Activated CD4-positive, alpha-beta memory T cell treated with anti-CD3 and anti-CD28 coated beads, Interleukin-2, amount 10 ng/mL, durations not matched to agents 7 days and 5 days (primary cell): ENCODE measurements at regions not wholly inside any gene's neighbourhood (a gene's known extent, or its start where the extent isn't known, plus 50 kb on each side); places are given as distances from the start of the nearest gene placed in this dataset.
"Not testable (repeated sequence)": the region's sequence is repeated elsewhere in the genome, so short reads cannot be mapped to it uniquely, and the experiment has no call there.

ENCODE experiments used
- CTCF ChIA-PET: fragments of 350-600 bp; sonication (Branson Sonifier 250); formaldehyde crosslinking; loops from one replicate; lab custom pipeline; 2021; ENCODE audit warnings: antibody characterized with exemption, inconsistent platforms; lab: Charles Lee
- POLR2A ChIA-PET: fragments of 350-600 bp; sonication (Branson Sonifier 250); formaldehyde crosslinking; loops from one replicate; lab custom pipeline; 2021; ENCODE audit warnings: antibody characterized with exemption; lab: Charles Lee
- DNase-seq: peaks from one replicate; pipeline ENCODE4 v3.0.0-alpha.2; 2020
- H3K27ac Mint-ChIP-seq: one replicate; pipeline ENCODE4 v1.8.0; 2021; ENCODE audit warnings: mild to moderate bottlenecking, mixed read lengths
- H3K27me3 Mint-ChIP-seq: one replicate; pipeline ENCODE4 v1.8.0; 2021; ENCODE audit warnings: mixed read lengths
- H3K36me3 Mint-ChIP-seq: one replicate; pipeline ENCODE4 v1.8.0; 2021; ENCODE audit warnings: low read depth, mixed read lengths
- H3K4me1 Mint-ChIP-seq: one replicate; pipeline ENCODE4 v1.8.0; 2021; ENCODE audit warnings: mixed read lengths
- H3K4me3 Mint-ChIP-seq: one replicate; pipeline ENCODE4 v1.8.0; 2021; ENCODE audit warnings: mild to moderate bottlenecking, mixed read lengths
- H3K9me3 Mint-ChIP-seq: one replicate; pipeline ENCODE4 v1.8.0; 2021; ENCODE audit warnings: mixed read lengths

DNA sequence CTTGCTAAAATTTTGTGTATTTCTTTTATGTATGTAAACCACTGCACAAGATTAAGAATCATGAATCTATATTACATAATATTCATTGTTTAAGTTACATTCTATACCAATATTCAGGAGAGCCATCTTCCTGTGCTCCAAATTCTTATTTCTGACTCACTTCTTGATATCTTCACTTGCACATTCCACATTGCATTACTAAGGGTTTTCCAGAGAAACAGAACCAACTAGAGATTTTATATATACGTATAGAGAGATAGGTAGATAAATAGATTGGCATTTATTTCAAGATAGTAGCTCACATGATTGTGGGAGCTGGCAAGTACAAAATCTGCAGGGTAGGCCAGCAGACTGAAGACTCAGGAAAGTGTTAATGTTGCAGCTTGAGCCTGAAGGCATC, 222.2 kb upstream of the PRSS16 start:
- Mint-ChIP-seq H3K27me3 (peaks cover 20% of the 10 kb centered on the region), H3K4me3 (no peak overlapping the region), H3K4me1 (peaks cover 5% of the 10 kb centered on the region), H3K27ac (no peak overlapping the region), H3K36me3 (no peaks in the 10 kb centered on the region), H3K9me3 (no peaks in the 10 kb centered on the region)
- DNase-seq, result no peak
- ChIA-PET POLR2A (no interaction called here), CTCF (no interaction called here)

DNA sequence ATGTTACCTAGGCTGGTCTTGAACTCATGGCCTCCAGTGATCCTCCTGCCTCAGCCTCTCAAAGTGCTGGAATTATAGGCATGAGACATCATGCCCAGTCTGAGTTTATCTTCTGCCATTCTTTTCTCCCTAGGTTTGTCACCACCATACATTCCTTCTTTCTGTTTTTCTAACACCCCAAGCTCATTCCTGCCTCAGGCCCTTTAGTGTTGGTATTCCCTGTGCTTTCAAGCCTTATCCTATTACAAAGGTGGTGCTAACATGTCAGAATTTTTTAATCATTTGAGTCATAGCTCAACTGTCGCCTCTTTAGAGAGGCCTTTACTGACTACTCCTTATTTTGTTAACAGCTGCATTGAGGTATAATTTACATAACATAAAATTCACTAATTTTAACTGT, 221.1 kb upstream of the PRSS16 start:
- Mint-ChIP-seq H3K27me3 (peaks cover 15% of the 10 kb centered on the region), H3K9me3 (no peaks in the 10 kb centered on the region), H3K27ac (no peak overlapping the region), H3K4me1 (no peaks in the 10 kb centered on the region), H3K4me3 (no peak overlapping the region), H3K36me3 (no peaks in the 10 kb centered on the region)
- ChIA-PET POLR2A (no interaction called here), CTCF (no interaction called here)
- DNase-seq, result no peak

DNA sequence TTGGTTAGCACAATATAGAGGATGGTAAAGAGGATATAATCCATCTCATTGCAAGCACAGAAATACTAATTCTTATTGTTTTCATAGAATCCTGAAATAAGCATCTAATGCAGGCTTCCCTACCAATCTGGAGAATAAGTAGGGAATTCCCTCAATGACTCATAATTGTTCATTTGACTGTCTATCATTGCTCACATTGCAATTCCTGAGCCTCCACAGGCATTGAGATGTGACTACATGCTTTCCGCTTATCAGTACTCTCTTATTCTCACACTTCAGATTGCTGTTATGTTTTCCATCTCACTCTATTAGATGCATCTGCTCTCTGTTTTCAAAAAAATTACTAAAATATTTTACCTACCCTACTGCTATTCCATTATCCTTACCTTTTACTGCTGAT, 216.2 kb upstream of the PRSS16 start:
- DNase-seq, result no peak
- Mint-ChIP-seq H3K4me3 (no peak overlapping the region), H3K36me3 (no peaks in the 10 kb centered on the region), H3K4me1 (no peaks in the 10 kb centered on the region), H3K27me3 (peaks cover 15% of the 10 kb centered on the region), H3K9me3 (no peaks in the 10 kb centered on the region), H3K27ac (no peak overlapping the region)
- POLR2A ChIA-PET, result no interaction called here
- CTCF ChIA-PET, result no interaction called here

DNA sequence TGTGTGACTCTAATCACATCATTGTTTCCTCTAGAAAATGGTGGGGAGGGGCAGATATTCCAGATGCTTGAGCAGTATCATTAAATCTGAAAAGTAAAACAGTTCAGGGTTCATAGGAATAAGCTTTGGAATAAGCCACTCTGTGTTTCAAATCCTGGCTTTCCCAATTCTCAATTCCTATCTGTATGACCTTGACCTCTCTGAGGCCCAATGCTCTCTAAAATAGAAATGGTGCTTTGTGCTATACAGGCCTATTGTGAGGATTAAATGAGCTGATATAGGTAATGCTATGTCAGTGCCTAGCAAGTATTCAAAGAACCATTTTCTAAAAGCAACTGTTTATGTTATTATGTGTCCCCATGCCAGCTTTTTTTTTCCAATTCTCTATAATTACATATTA, 209.0 kb upstream of the PRSS16 start:
- Mint-ChIP-seq H3K27me3 (peaks cover 34% of the 10 kb centered on the region), H3K4me3 (no peak overlapping the region), H3K27ac (no peak overlapping the region), H3K9me3 (no peaks in the 10 kb centered on the region), H3K4me1 (no peaks in the 10 kb centered on the region), H3K36me3 (no peaks in the 10 kb centered on the region)
- CTCF ChIA-PET, result no interaction called here
- no peak for DNase-seq
- POLR2A ChIA-PET, result no interaction called here

DNA sequence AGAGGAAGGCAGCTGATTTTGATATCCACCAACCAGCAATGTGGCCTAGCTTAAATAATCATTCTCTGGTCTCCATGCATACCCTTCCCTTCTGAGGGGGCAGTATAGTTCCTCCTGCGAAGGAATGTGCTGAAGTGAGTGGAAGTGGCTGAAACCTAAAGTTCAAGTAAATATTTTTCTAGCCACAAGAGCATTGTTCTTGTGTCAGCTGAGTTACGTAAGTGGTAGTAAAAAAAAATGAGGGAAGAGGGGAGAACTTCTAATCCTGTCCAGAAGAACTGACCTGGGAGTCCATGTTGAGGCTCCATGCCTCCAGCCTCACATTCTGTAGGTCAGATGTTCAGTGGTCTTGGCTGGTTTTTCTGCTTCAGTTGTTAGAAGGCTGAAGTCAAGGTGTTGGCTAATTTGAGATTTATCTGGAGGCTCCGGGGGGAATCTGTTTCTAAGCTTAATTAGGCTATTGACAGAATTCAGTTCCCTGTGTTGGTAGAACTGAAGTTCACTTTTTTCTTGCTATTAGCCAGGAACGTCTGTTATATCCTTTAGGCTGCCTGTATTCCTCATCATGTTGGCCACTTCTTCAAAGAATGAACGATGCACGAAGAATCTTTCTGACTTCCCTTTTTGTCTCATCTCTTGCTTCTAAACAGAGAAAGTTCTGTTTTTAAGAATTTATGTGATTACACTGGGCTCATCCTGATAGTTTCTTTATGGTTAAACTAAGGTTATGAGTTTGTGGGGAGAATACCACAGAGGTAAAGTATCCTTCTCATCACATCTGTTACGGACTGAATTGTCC, 207.1 kb upstream of the PRSS16 start:
- no peaks in the 10 kb centered on the region for H3K9me3 Mint-ChIP-seq
- H3K36me3 Mint-ChIP-seq, result no peaks in the 10 kb centered on the region
- H3K4me1 Mint-ChIP-seq, result no peaks in the 10 kb centered on the region
- no peak overlapping the region for H3K4me3 Mint-ChIP-seq
- CTCF ChIA-PET, result no interaction called here
- H3K27me3 Mint-ChIP-seq, result peaks cover 30% of the 10 kb centered on the region
- DNase-seq, result no peak
- POLR2A ChIA-PET, result no interaction called here
- H3K27ac Mint-ChIP-seq, result no peak overlapping the region

DNA sequence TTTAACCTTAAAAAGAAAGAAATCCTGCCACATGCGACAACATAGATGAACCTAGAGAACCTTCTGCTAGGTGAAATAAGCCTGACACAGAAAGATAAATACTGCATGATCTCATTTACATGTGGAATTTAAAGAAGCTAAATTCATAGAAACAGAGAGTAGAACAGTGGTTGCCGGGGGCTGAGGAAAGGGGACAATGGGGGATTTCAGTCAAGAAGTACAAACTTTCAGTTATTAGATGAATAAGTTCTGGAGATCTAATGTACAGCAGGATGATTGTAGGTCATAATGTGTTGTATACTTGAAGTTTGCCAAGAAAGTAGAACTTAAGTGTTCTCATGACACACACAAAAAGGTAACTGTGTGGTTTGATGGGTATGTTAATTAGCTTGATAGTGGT, 204.3 kb upstream of the PRSS16 start:
- Mint-ChIP-seq H3K4me3 (no peak overlapping the region), H3K27ac (no peak overlapping the region), H3K9me3 (peaks cover 2% of the 10 kb centered on the region), H3K27me3 (peaks cover 25% of the 10 kb centered on the region), H3K4me1 (no peaks in the 10 kb centered on the region), H3K36me3 (no peaks in the 10 kb centered on the region)
- CTCF ChIA-PET, result no interaction called here
- POLR2A ChIA-PET, result no interaction called here
- no peak for DNase-seq

DNA sequence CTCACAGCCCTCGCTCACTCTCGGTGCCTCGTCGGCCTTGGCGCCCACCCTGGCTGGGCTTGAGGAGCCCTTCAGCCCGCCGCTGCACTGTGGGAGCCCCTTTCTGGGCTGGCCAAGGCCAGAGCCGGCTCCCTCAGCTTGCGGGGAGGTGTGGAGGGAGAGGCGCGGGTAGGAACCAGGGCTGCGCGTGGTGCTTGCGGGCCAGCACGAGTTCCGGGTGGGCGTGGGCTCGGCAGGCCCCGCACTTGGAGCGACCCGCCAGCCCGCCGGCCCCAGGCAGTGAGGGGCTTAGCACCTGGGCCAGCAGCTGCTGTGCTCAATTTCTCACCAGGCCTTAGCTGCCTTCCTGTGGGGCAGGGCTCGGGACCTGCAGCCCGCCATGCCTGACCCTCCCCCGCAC, 202.4 kb upstream of the PRSS16 start:
- POLR2A ChIA-PET, CTCF ChIA-PET, DNase-seq, H3K36me3 Mint-ChIP-seq, H3K4me3 Mint-ChIP-seq, H3K4me1 Mint-ChIP-seq, H3K27ac Mint-ChIP-seq, H3K9me3 Mint-ChIP-seq: not testable (repeated sequence)
- H3K27me3 Mint-ChIP-seq, result peaks cover 21% of the 10 kb centered on the region

DNA sequence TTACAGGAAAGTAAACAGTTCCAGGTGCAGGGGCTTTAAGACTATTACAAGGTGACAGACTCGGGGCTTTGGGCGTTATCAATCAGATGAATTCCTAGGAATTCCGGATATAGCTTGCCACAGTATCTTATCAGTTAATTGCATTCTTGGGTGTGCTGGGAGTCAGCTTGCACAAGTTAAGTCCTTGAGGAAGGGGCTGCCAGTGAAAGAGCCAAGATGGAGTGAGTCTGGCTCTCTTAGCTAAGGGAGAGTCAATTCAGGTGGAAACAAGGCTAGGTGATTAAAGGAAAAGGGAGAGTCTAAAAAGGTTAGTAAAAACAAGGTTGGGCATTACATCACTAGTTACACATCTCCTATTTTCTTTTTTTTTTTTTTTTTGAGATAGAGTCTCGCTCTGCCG, 199.8 kb upstream of the PRSS16 start:
- DNase-seq, CTCF ChIA-PET, H3K36me3 Mint-ChIP-seq, POLR2A ChIA-PET, H3K4me1 Mint-ChIP-seq, H3K27me3 Mint-ChIP-seq, H3K27ac Mint-ChIP-seq, H3K4me3 Mint-ChIP-seq, H3K9me3 Mint-ChIP-seq: not testable (repeated sequence)

DNA sequence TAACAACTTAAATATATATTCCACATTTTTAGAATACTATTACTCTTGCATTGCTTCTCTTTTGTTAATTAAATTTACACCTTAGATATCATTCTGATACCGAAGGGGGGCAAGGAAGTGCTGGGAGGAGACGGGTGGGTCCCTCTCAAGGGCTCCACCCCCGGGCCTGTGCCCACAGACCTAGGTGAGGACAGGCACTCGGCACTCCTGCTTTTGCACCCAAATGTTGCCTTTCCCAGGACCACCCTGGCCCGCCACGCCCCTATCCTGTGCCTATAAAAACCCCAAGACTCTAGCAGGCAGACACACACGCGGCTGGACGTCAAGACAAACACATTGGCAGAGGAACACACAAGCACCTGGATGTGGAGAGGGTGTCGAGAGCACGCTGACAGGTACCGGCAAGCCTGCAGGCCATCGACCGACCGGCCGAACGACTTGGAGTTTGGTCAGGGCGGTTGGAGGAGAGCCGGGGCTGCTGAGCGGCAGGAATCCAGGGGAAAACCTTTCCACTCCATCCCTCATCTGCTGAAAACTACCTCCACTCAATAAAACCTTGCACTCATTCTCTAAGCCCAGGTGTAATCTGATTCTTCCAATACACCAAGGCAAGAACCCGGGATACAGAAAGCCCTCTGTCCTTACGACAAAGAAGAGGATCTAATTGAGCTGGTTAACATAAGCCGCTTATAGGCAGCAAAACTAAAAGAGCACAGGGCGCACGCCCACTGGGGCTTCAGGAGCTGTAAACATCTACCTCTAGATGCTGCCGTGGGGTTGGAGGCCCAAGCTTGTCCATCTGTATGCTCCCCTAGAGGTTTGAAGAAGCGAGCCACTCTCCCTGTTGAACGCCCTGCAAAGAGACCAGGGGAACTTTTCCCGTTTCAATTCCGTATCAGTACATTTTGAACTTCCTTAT, 197.4 kb upstream of the PRSS16 start:
- H3K4me3 Mint-ChIP-seq, result no peak overlapping the region
- no peak overlapping the region for H3K27ac Mint-ChIP-seq
- ChIA-PET CTCF (no interaction called here), POLR2A (no interaction called here)
- H3K4me1 Mint-ChIP-seq, result no peaks in the 10 kb centered on the region
- no peaks in the 10 kb centered on the region for H3K36me3 Mint-ChIP-seq
- peaks cover 3% of the 10 kb centered on the region for H3K27me3 Mint-ChIP-seq
- peaks cover 2% of the 10 kb centered on the region for H3K9me3 Mint-ChIP-seq
- no peak for DNase-seq

DNA sequence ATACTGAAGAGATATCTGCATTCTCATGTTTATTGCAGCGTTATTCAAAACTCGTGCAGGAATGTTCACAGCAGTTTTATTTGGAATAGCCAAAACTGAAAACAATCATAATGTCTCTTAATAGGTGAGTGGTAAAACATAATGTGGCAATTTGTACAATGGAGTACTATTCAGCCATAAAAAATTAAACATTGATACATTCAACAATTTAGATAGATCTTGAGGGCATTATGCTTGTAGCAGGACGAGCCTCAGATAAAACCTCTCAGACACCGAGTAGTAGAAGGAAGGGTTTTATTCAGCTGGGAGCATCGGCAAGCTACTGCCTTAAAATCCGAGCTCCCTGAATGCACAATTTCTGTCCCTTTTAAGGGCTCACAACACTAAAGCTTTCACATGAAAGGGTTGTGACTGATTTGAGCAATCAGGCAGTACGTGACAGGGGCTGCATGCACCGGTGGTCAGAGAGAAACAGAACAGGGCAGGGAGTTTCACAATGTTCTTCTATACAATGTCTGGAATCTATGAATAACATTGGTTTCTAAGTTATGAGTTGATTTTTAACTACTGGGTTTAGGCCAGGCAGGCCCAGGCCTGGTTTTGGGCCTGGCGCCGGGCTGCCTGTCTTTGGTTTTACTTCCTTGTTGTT, 195.3 kb upstream of the PRSS16 start:
- H3K36me3 Mint-ChIP-seq, H3K4me1 Mint-ChIP-seq, H3K4me3 Mint-ChIP-seq, CTCF ChIA-PET, POLR2A ChIA-PET, DNase-seq, H3K9me3 Mint-ChIP-seq, H3K27ac Mint-ChIP-seq: not testable (repeated sequence)
- peaks cover 12% of the 10 kb centered on the region for H3K27me3 Mint-ChIP-seq

DNA sequence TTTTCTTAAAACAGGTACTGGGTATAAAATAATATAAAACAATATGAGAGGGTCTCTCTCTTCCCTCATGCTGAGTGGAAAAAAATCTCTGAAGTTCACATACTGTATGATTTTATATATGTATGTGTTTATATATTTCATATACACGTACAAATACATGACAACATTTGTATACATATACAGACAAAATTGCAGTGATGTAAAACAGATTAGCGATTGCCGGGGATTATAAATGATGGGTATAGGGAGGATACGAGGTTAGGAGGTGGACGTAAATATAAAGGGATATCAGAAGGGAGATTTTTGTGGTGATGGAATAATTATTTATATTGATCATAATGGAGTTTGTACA, 194.8 kb upstream of the PRSS16 start:
- ChIA-PET POLR2A (no interaction called here), CTCF (no interaction called here)
- Mint-ChIP-seq H3K9me3 (no peaks in the 10 kb centered on the region), H3K4me1 (no peaks in the 10 kb centered on the region), H3K36me3 (no peaks in the 10 kb centered on the region), H3K27ac (no peak overlapping the region), H3K27me3 (peaks cover 12% of the 10 kb centered on the region), H3K4me3 (no peak overlapping the region)
- no peak for DNase-seq

DNA sequence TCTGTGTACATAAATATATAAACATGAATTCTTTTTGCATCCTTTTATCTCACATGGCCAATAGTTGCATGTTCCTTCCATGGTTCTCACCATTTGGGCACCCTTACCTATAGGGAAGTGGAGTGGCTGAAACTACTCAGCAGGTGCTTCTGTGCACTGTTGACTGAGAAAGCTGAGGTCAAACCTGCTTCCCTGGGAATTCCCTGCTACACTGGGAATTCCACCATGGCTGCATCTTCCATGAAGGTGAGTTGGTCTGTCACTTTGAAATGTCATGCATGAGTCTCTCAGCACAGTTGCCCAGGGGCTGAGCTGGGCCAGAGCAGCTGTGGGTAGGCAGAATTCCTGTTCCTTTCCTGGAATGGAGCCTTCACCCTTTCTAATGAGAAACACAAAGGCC, 193.8 kb upstream of the PRSS16 start:
- no peaks in the 10 kb centered on the region for H3K9me3 Mint-ChIP-seq
- CTCF ChIA-PET, result no interaction called here

DNA sequence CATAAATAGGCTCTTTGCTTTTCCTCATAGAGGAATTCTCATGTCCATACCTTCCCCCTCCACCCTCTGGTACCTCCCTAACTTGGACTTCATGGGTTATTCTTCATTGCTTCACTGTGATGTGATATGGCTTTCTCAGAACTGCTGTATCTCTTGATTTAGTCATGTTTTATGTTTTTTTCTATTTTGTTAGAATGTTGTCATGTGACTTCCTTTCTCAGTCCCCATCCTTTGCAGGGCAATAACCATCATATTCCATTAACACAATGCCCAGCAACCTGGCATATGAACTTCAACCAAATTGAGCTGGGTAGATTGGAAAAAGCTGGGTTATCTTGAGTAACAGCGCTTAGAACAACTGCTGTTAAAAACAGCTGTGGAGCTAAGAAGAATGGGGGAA, 190.9 kb upstream of the PRSS16 start:
- CTCF ChIA-PET, result no interaction called here
- H3K27me3 Mint-ChIP-seq, result peaks cover 12% of the 10 kb centered on the region
- no peaks in the 10 kb centered on the region for H3K36me3 Mint-ChIP-seq
- H3K27ac Mint-ChIP-seq, result no peak overlapping the region
- POLR2A ChIA-PET, result no interaction called here
- H3K4me1 Mint-ChIP-seq, result no peaks in the 10 kb centered on the region
- no peak overlapping the region for H3K4me3 Mint-ChIP-seq
- no peaks in the 10 kb centered on the region for H3K9me3 Mint-ChIP-seq
- no peak for DNase-seq

More for the DNA sequence above, 193.8 kb upstream of the PRSS16 start:
- Mint-ChIP-seq H3K27ac (no peak overlapping the region), H3K36me3 (no peaks in the 10 kb centered on the region), H3K4me3 (no peak overlapping the region), H3K4me1 (no peaks in the 10 kb centered on the region), H3K27me3 (peaks cover 12% of the 10 kb centered on the region)
- POLR2A ChIA-PET, result no interaction called here
- no peak for DNase-seq
